ENCODE measurements at regions not wholly inside any gene's neighbourhood (a gene's known extent, or its start where the extent isn't known, plus 50 kb on each side); places are given as distances from the start of the nearest gene placed in this dataset.

- Histone ChIP-seq H3K9me3 (ENCODE audit: control extremely low read depth in 1 of 3, control insufficient read depth in 2 of 3, insufficient read depth in 1 of 3, low read length in 2 of 3) (no peaks in the 10 kb centered on the region), H3K27me3 (replicated peaks in 1 of 4; ENCODE audit: control extremely low read depth in 1 of 4, control insufficient read depth in 3 of 4, insufficient read depth in 4 of 4, low read length in 3 of 4) (peaks cover 0 to 2% (median 0%) of the 10 kb centered on the region in 4 experiments), H3K9ac (ENCODE audit: low read length) (no peak overlapping the region), H3K27ac (ENCODE audit: low read length in 2 of 2) (no peak overlapping the region), H4K20me1 (ENCODE audit: control insufficient read depth, insufficient read depth, low read length, poor library complexity, severe bottlenecking) (no peaks in the 10 kb centered on the region), H3K79me2 (ENCODE audit: control insufficient read depth, insufficient read depth, low read length) (no peaks in the 10 kb centered on the region), H3K4me2 (replicated peaks; ENCODE audit: low read depth, low read length, poor library complexity, severe bottlenecking) (no peak overlapping the region), H3K4me1 (ENCODE audit: control insufficient read depth in 2 of 2, insufficient read depth in 2 of 2, low read length in 2 of 2) (peaks cover 8% of the 10 kb centered on the region in 2 donors), H3K4me3 (ENCODE audit: control extremely low read depth in 1 of 5, extremely low read depth in 1 of 5, insufficient read depth in 1 of 5, low read depth in 2 of 5, low read length in 4 of 5) (no peak overlapping the region), H2AFZ (ENCODE audit: insufficient read depth, low read depth, low read length, poor library complexity, severe bottlenecking) (no peak overlapping the region), H3K36me3 (replicated peaks in 1 of 2; ENCODE audit: control extremely low read depth in 1 of 2, control insufficient read depth in 1 of 2, extremely low read depth in 1 of 2, insufficient read depth in 2 of 2, low read length in 1 of 2) (no peaks in the 10 kb centered on the region)
- TF ChIP-seq EZH2 (IDR thresholded peaks at IDR 0.05; ENCODE audit: borderline replicate concordance, insufficient read depth, low read depth, low read length, poor library complexity, severe bottlenecking) (no peak), CTCF (IDR thresholded peaks at IDR 0.05) (no peak)
- H3K27ac Mint-ChIP-seq, result no peak overlapping the region
- DNase-seq (no peak), ATAC-seq (ENCODE audit: low read depth) (no peak)
- POLR2A ChIA-PET, result no interaction called here
- CTCF ChIA-PET, result interaction anchor here (1.2 to 7.4 kb wide), 2 partner anchors 346 to 921 kb away, joined by 3 to 75 read pairs; no protein-coding TSS in a partner anchor
- no peaks in the 10 kb centered on the region for H3K27me3 Mint-ChIP-seq
- no peak overlapping the region for H3K4me3 Mint-ChIP-seq
- H3K4me1 Mint-ChIP-seq, result peaks cover 4% of the 10 kb centered on the region
- 64% methylated on average over 7 of the region's 7 CpGs for WGBS (ENCODE audit: insufficient coverage)
- intact Hi-C loops (cut with micrococcal nuclease), result no loop called here
- H3K9me3 Mint-ChIP-seq (ENCODE audit: insufficient read depth), result no peaks in the 10 kb centered on the region
Measured at GRCh38 chr20:22686097-22686496, 101.7 kb upstream of the FOXA2 start.

GRCh38 chr20:22687676-22688349 is 103.4 kb upstream of the FOXA2 start:
- ATAC-seq (ENCODE audit: low read depth) (no peak), DNase-seq (no peak)
- peaks cover 4% of the 10 kb centered on the region for H3K4me1 Mint-ChIP-seq
- POLR2A ChIA-PET, result no interaction called here
- H3K27me3 Mint-ChIP-seq, result peaks cover 4% of the 10 kb centered on the region
- peaks cover 8 to 12% of the 10 kb centered on the region in 2 donors for H3K4me1 ChIP-seq (ENCODE audit: control insufficient read depth in 2 of 2, insufficient read depth in 2 of 2, low read length in 2 of 2)
- H3K27ac Mint-ChIP-seq, result no peak overlapping the region
- TF ChIP-seq CTCF (IDR thresholded peaks at IDR 0.05) (no peak), EZH2 (IDR thresholded peaks at IDR 0.05; ENCODE audit: borderline replicate concordance, insufficient read depth, low read depth, low read length, poor library complexity, severe bottlenecking) (no peak)
- no peak overlapping the region for H2AFZ ChIP-seq (ENCODE audit: insufficient read depth, low read depth, low read length, poor library complexity, severe bottlenecking)
- H3K9me3 ChIP-seq (ENCODE audit: control extremely low read depth in 1 of 3, control insufficient read depth in 2 of 3, insufficient read depth in 1 of 3, low read length in 2 of 3), result no peaks in the 10 kb centered on the region
- H3K9me3 Mint-ChIP-seq (ENCODE audit: insufficient read depth), result no peaks in the 10 kb centered on the region
- H3K36me3 ChIP-seq (replicated peaks in 1 of 2; ENCODE audit: control extremely low read depth in 1 of 2, control insufficient read depth in 1 of 2, extremely low read depth in 1 of 2, insufficient read depth in 2 of 2, low read length in 1 of 2), result no peaks in the 10 kb centered on the region
- WGBS (ENCODE audit: insufficient coverage), result 78% methylated on average over 6 of the region's 6 CpGs
- no peak overlapping the region for H3K4me3 ChIP-seq (ENCODE audit: control extremely low read depth in 1 of 5, extremely low read depth in 1 of 5, insufficient read depth in 1 of 5, low read depth in 2 of 5, low read length in 4 of 5)
- no peak overlapping the region for H3K9ac ChIP-seq (ENCODE audit: low read length)
- no peaks in the 10 kb centered on the region for H3K79me2 ChIP-seq (ENCODE audit: control insufficient read depth, insufficient read depth, low read length)
- no peak overlapping the region for H3K4me2 ChIP-seq (replicated peaks; ENCODE audit: low read depth, low read length, poor library complexity, severe bottlenecking)
- H3K4me3 Mint-ChIP-seq, result no peak overlapping the region
- intact Hi-C loops (cut with micrococcal nuclease), result no loop called here
- CTCF ChIA-PET, result interaction anchor here (7.4 kb wide), 1 partner anchor 348 kb away, joined by 75 read pairs; no protein-coding TSS in a partner anchor
- H4K20me1 ChIP-seq (ENCODE audit: control insufficient read depth, insufficient read depth, low read length, poor library complexity, severe bottlenecking), result no peaks in the 10 kb centered on the region
- no peak overlapping the region for H3K27ac ChIP-seq (ENCODE audit: low read length in 2 of 2)
- peaks cover 0 to 2% (median 0%) of the 10 kb centered on the region in 4 experiments for H3K27me3 ChIP-seq (replicated peaks in 1 of 4; ENCODE audit: control extremely low read depth in 1 of 4, control insufficient read depth in 3 of 4, insufficient read depth in 4 of 4, low read length in 3 of 4)
